ENCODE measurements at regions not wholly inside any gene's neighbourhood (a gene's known extent, or its start where the extent isn't known, plus 50 kb on each side); places are given as distances from the start of the nearest gene placed in this dataset.

- TF ChIP-seq OSR2 (tag by site-specific recombination; IDR thresholded peaks at IDR 0.05) = no peak
- TF ChIP-seq YY1 (tag by site-specific recombination; IDR thresholded peaks at IDR 0.05) = no peak
- TF ChIP-seq KLF9 (tag by site-specific recombination; IDR thresholded peaks at IDR 0.05; ENCODE audit: low read depth) = no peak
- no peak for TF ChIP-seq REST (tag by site-specific recombination; IDR thresholded peaks at IDR 0.05)
- TF ChIP-seq ZNF26 (tag by site-specific recombination; IDR thresholded peaks at IDR 0.05) = no peak
- TF ChIP-seq CTCF (tag by site-specific recombination; IDR thresholded peaks at IDR 0.05) = no peak
Observed at GRCh38 chr9:29394855-29395254, 1821.6 kb upstream of the C9orf72 start.

Measured in HEK293 (cell line).